NCI-H446 (cell line): ENCODE measurements at regions not wholly inside any gene's neighbourhood (a gene's known extent, or its start where the extent isn't known, plus 50 kb on each side); places are given as distances from the start of the nearest gene placed in this dataset.

Source experiments
- DNase-seq, 2 experiments: peaks; one replicate each; lab custom pipeline; 2025; lab: John Stamatoyannopoulos, UW

- DNase-seq, result peak in 1 of 2 experiments; percentile 16
Observed at GRCh38 chr2:226431288-226431948, 368.2 kb downstream of the IRS1 start.

GRCh38 chr2:226429476-226429875, 370.1 kb downstream of the IRS1 start:
- no peak for DNase-seq

GRCh38 chr2:226427538-226428307, 371.9 kb downstream of the IRS1 start:
- DNase-seq, result no peak

GRCh38 chr2:226426292-226426736, 373.3 kb downstream of the IRS1 start:
- no peak for DNase-seq

GRCh38 chr2:226424971-226425370, 374.6 kb downstream of the IRS1 start:
- DNase-seq, result no peak

- no peak for DNase-seq
Observed at GRCh38 chr2:226423498-226423960, 376.1 kb downstream of the IRS1 start.

GRCh38 chr2:226420646-226421045, 379.0 kb downstream of the IRS1 start:
- DNase-seq, result no peak

GRCh38 chr2:226418521-226418920, 381.1 kb downstream of the IRS1 start:
- DNase-seq, result no peak

GRCh38 chr2:226414335-226414734, 385.3 kb downstream of the IRS1 start:
- DNase-seq, result no peak

GRCh38 chr2:226413498-226414130, 386.0 kb downstream of the IRS1 start:
- no peak for DNase-seq

- DNase-seq, result no peak
Observed at GRCh38 chr2:226411727-226412360, 387.8 kb downstream of the IRS1 start.

- no peak for DNase-seq
Observed at GRCh38 chr2:226411205-226411604, 388.4 kb downstream of the IRS1 start.

- no peak for DNase-seq
Observed at GRCh38 chr2:226410247-226410835, 389.3 kb downstream of the IRS1 start.

GRCh38 chr2:226409134-226409533, 390.5 kb downstream of the IRS1 start:
- DNase-seq, result no peak

GRCh38 chr2:226408141-226408540, 391.5 kb downstream of the IRS1 start:
- no peak for DNase-seq

- DNase-seq, result no peak
Observed at GRCh38 chr2:226407135-226407534, 392.5 kb downstream of the IRS1 start.

GRCh38 chr2:226405465-226405864, 394.2 kb downstream of the IRS1 start:
- no peak for DNase-seq

GRCh38 chr2:226403369-226403768, 396.3 kb downstream of the IRS1 start:
- DNase-seq, result no peak

GRCh38 chr2:226399006-226399405, 400.6 kb downstream of the IRS1 start:
- no peak for DNase-seq

- DNase-seq, result no peak
Observed at GRCh38 chr2:226398580-226398979, 401.0 kb downstream of the IRS1 start.

GRCh38 chr2:226396541-226396940, 403.1 kb downstream of the IRS1 start:
- DNase-seq, result no peak

- DNase-seq, result no peak
Observed at GRCh38 chr2:226387499-226387942, 412.1 kb downstream of the IRS1 start.
